ENCODE measurements at regions not wholly inside any gene's neighbourhood (a gene's known extent, or its start where the extent isn't known, plus 50 kb on each side); places are given as distances from the start of the nearest gene placed in this dataset.

DNA sequence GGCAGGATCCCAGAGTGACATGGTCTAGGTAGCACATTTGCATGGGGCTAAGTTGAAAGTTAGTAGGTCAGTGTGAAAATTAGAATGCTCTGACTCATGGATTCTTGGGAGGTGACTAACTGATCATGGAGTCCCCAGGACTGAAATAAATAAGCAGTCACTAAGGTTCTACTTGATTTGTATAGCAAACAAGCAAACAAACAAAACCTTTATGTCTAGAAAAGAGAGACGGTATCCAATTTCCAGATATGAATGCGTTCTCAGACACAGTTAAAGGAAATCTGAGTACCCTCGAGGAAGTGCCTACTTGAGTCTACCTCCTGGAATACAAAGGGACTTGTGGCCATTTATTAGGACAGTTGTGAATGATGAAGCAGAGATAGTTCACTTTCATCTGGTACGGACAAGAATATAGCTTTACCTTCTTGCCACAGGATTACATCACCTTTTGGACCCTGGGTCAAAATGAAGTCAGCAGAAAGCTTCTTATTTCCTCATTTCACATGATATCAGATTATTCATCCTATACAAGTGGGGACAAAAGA is 54.3 kb upstream of the AGPS start:
- Mint-ChIP-seq H3K4me1 (no peaks in the 10 kb centered on the region), H3K4me3 (no peak overlapping the region), H3K36me3 (no peaks in the 10 kb centered on the region), H3K27me3 (ENCODE audit: insufficient read depth, low read depth) (no peaks in the 10 kb centered on the region), H3K9me3 (no peaks in the 10 kb centered on the region), H3K27ac (no peak overlapping the region)
- no peaks in the 10 kb centered on the region for H3K36me3 ChIP-seq
- no peaks in the 10 kb centered on the region for H3K9me3 ChIP-seq (ENCODE audit: low read depth)
- H3K4me1 ChIP-seq, result no peaks in the 10 kb centered on the region
- TF ChIP-seq EZH2 (IDR thresholded peaks at IDR 0.05), result no peak
- TF ChIP-seq EZH2phosphoT487 (IDR thresholded peaks at IDR 0.05), result no peak
- no peak for TF ChIP-seq CTCF (IDR thresholded peaks at IDR 0.05)
- no peak overlapping the region for H3K9ac ChIP-seq
- no peak overlapping the region for H3K4me2 ChIP-seq
- no peak overlapping the region for H2AFZ ChIP-seq (replicated peaks)
- no peak for DNase-seq (ENCODE audit: low spot score)
- no peaks in the 10 kb centered on the region for H4K20me1 ChIP-seq (ENCODE audit: low read depth)
- no peak overlapping the region for H3K27ac ChIP-seq
- no peak overlapping the region for H3K4me3 ChIP-seq
- no peaks in the 10 kb centered on the region for H3F3A ChIP-seq (ENCODE audit: low read depth)
- no peaks in the 10 kb centered on the region for H3K79me2 ChIP-seq (ENCODE audit: low read depth)
- H3K27me3 ChIP-seq, result no peaks in the 10 kb centered on the region

- no peak overlapping the region for H3K27ac ChIP-seq
- no peak overlapping the region for H3K4me3 Mint-ChIP-seq
- H3K9me3 ChIP-seq (ENCODE audit: low read depth), result no peaks in the 10 kb centered on the region
- no peaks in the 10 kb centered on the region for H3K4me1 ChIP-seq
- DNase-seq (ENCODE audit: low spot score), result no peak
- no peak for TF ChIP-seq CTCF (IDR thresholded peaks at IDR 0.05)
- TF ChIP-seq EZH2 (IDR thresholded peaks at IDR 0.05), result no peak
- TF ChIP-seq EZH2phosphoT487 (IDR thresholded peaks at IDR 0.05), result no peak
- no peaks in the 10 kb centered on the region for H3K36me3 Mint-ChIP-seq
- no peak overlapping the region for H2AFZ ChIP-seq (replicated peaks)
- no peaks in the 10 kb centered on the region for H3K27me3 ChIP-seq
- no peak overlapping the region for H3K9ac ChIP-seq
- no peaks in the 10 kb centered on the region for H3K4me1 Mint-ChIP-seq
- no peaks in the 10 kb centered on the region for H3K79me2 ChIP-seq (ENCODE audit: low read depth)
- no peaks in the 10 kb centered on the region for H3K27me3 Mint-ChIP-seq (ENCODE audit: insufficient read depth, low read depth)
- H3F3A ChIP-seq (ENCODE audit: low read depth), result no peaks in the 10 kb centered on the region
- no peaks in the 10 kb centered on the region for H4K20me1 ChIP-seq (ENCODE audit: low read depth)
- no peak overlapping the region for H3K4me2 ChIP-seq
- no peak overlapping the region for H3K4me3 ChIP-seq
- no peaks in the 10 kb centered on the region for H3K36me3 ChIP-seq
- H3K9me3 Mint-ChIP-seq, result no peaks in the 10 kb centered on the region
- no peak overlapping the region for H3K27ac Mint-ChIP-seq
Measured at GRCh38 chr2:177340158-177340557, 52.4 kb upstream of the AGPS start.

GRCh38 chr2:177342736-177343135 is 49.8 kb upstream of the AGPS start:
- Mint-ChIP-seq H3K36me3 (no peaks in the 10 kb centered on the region), H3K4me3 (no peak overlapping the region), H3K4me1 (no peaks in the 10 kb centered on the region), H3K9me3 (no peaks in the 10 kb centered on the region), H3K27me3 (ENCODE audit: insufficient read depth, low read depth) (no peaks in the 10 kb centered on the region), H3K27ac (no peak overlapping the region)
- H3K9ac ChIP-seq, result no peak overlapping the region
- H2AFZ ChIP-seq (replicated peaks), result no peak overlapping the region
- no peaks in the 10 kb centered on the region for H4K20me1 ChIP-seq (ENCODE audit: low read depth)
- no peak for TF ChIP-seq EZH2 (IDR thresholded peaks at IDR 0.05)
- TF ChIP-seq EZH2phosphoT487 (IDR thresholded peaks at IDR 0.05), result no peak
- TF ChIP-seq CTCF (IDR thresholded peaks at IDR 0.05), result no peak
- H3K9me3 ChIP-seq (ENCODE audit: low read depth), result no peaks in the 10 kb centered on the region
- H3K4me2 ChIP-seq, result no peak overlapping the region
- no peak for DNase-seq (ENCODE audit: low spot score)
- H3K36me3 ChIP-seq, result no peaks in the 10 kb centered on the region
- no peak overlapping the region for H3K4me3 ChIP-seq
- no peak overlapping the region for H3K27ac ChIP-seq
- H3K27me3 ChIP-seq, result no peaks in the 10 kb centered on the region
- no peaks in the 10 kb centered on the region for H3F3A ChIP-seq (ENCODE audit: low read depth)
- no peaks in the 10 kb centered on the region for H3K79me2 ChIP-seq (ENCODE audit: low read depth)
- H3K4me1 ChIP-seq, result no peaks in the 10 kb centered on the region
